Body of pancreas (tissue), 4 donors: ENCODE measurements at regions not wholly inside any gene's neighbourhood (a gene's known extent, or its start where the extent isn't known, plus 50 kb on each side); places are given as distances from the start of the nearest gene placed in this dataset.
"Not testable (repeated sequence)": the region's sequence is repeated elsewhere in the genome, so short reads cannot be mapped to it uniquely, and the experiment has no call there.

Source experiments
- ATAC-seq: fragments of 150-250 bp; one replicate; pipeline ENCODE4 v1.9.1; 2016
- DNase-seq, 4 donors: peaks; one replicate each; pipeline ENCODE4 v3.0.0-alpha.2; 2019
- H3K27ac ChIP-seq, 4 donors: fragments of 200-600 bp; sonication (generic); 1 replicate in 3 of 4; 2 replicates in 1 of 4; pipeline versions ENCODE4 v1.5.1 to v1.6.1; 2016 to 2019; ENCODE audit warnings: mild to moderate bottlenecking in 1 of 4, mixed read lengths in 1 of 4, moderate library complexity in 1 of 4
- H3K27me3 ChIP-seq, 2 donors: fragments of 200-600 bp; sonication (generic); one replicate each; pipeline ENCODE4 v1.6.0; 2016; ENCODE audit warnings: mild to moderate bottlenecking in 1 of 2
- H3K36me3 ChIP-seq, 2 donors: fragments of 200-600 bp; sonication (generic); replicated peaks in 1 of 2; 2 replicates each; pipeline ENCODE4 v1.5.1; 2016; ENCODE audit warnings: low read depth in 2 of 2; ENCODE audit not compliant: insufficient read depth in 1 of 2
- H3K4me1 ChIP-seq: fragments of 200-600 bp; sonication (generic); one replicate; pipeline ENCODE4 v1.6.0; 2016
- H3K4me3 ChIP-seq, 2 donors: fragments of 200-600 bp; sonication (generic); 1 replicate in 1 of 2; 2 replicates in 1 of 2; pipeline ENCODE4 v1.5.1; 2016 to 2019
- H3K9me3 ChIP-seq, 3 donors: fragments of 200-600 bp; sonication (generic); 1 replicate in 2 of 3; 2 replicates in 1 of 3; pipeline ENCODE4 v1.5.1; 2016
- CTCF ChIP-seq, 7 experiments: fragments of 450-650 bp in 4 of 7; fragments of 200-600 bp in 3 of 7; sonication (generic) in 3 of 7; IDR thresholded peaks; one replicate each; pipeline ENCODE4 v1.5.1; 2016 to 2019; ENCODE audit warnings: antibody characterized with exemption in 7 of 7
- POLR2A ChIP-seq, 3 donors: fragments of 450-650 bp; IDR thresholded peaks; one replicate each; pipeline ENCODE4 v1.6.1; 2016; ENCODE audit warnings: antibody characterized with exemption in 3 of 3, mild to moderate bottlenecking in 2 of 3
- WGBS, 2 donors: methylation state at CpG; one replicate each; pipeline ENCODE4 v1.1.5; 2017; 5-methylcytosine and 5-hydroxymethylcytosine counted together
- intact Hi-C: fragments of 100-400 bp; cut with DNase I; formaldehyde crosslinking; loops from one replicate; pipeline ENCODE4 v1.15.1; 2023

- Histone ChIP-seq H3K36me3 (no peaks in the 10 kb centered on the region), H3K4me3 (no peak overlapping the region), H3K4me1 (no peaks in the 10 kb centered on the region), H3K27me3 (no peaks in the 10 kb centered on the region), H3K9me3 (no peaks in the 10 kb centered on the region), H3K27ac (no peak overlapping the region)
- intact Hi-C loops, result no loop called here
- ATAC-seq (no peak), DNase-seq (no peak)
- TF ChIP-seq POLR2A (IDR thresholded peaks at IDR 0.05) (no peak), CTCF (IDR thresholded peaks at IDR 0.05) (no peak)
- WGBS, 2 donors, result 78 to 92% methylated on average over 4 of the region's 4 CpGs
Measured at GRCh38 chr10:37490266-37490665, 364.9 kb downstream of the ANKRD30A start.

GRCh38 chr10:37489658-37490003 is 364.2 kb downstream of the ANKRD30A start:
- Histone ChIP-seq H3K27me3 (no peaks in the 10 kb centered on the region), H3K9me3 (no peaks in the 10 kb centered on the region), H3K4me3 (no peak overlapping the region), H3K4me1 (no peaks in the 10 kb centered on the region), H3K27ac (no peak overlapping the region), H3K36me3 (no peaks in the 10 kb centered on the region)
- ATAC-seq (no peak), DNase-seq (no peak)
- intact Hi-C loops, result no loop called here
- WGBS, 2 donors, result 50 to 68% methylated on average over 1 of the region's 1 CpG
- TF ChIP-seq POLR2A (IDR thresholded peaks at IDR 0.05) (no peak), CTCF (IDR thresholded peaks at IDR 0.05) (no peak)

GRCh38 chr10:37488792-37489657 is 363.6 kb downstream of the ANKRD30A start:
- intact Hi-C loops, result no loop called here
- no peaks in the 10 kb centered on the region for H3K4me1 ChIP-seq
- no peak for DNase-seq
- H3K4me3 ChIP-seq, result no peak overlapping the region
- WGBS, 2 donors, result 54 to 68% methylated on average over 10 of the region's 10 CpGs
- H3K27ac ChIP-seq, result no peak overlapping the region
- ATAC-seq, result no peak
- H3K27me3 ChIP-seq, result no peaks in the 10 kb centered on the region
- TF ChIP-seq CTCF (IDR thresholded peaks at IDR 0.05), result no peak
- no peak for TF ChIP-seq POLR2A (IDR thresholded peaks at IDR 0.05)
- no peaks in the 10 kb centered on the region for H3K9me3 ChIP-seq
- H3K36me3 ChIP-seq, result no peaks in the 10 kb centered on the region

- ATAC-seq, H3K27me3 ChIP-seq, H3K36me3 ChIP-seq, H3K9me3 ChIP-seq, H3K27ac ChIP-seq, H3K4me1 ChIP-seq, DNase-seq, intact Hi-C loops, H3K4me3 ChIP-seq: not testable (repeated sequence)
- WGBS, 2 donors, result 74 to 83% methylated on average over 5 of the region's 5 CpGs
Measured at GRCh38 chr10:37480596-37480995, 355.2 kb downstream of the ANKRD30A start.

- Histone ChIP-seq H3K9me3 (no peaks in the 10 kb centered on the region), H3K4me3 (no peak overlapping the region), H3K27me3 (no peaks in the 10 kb centered on the region), H3K4me1 (no peaks in the 10 kb centered on the region), H3K27ac (no peak overlapping the region), H3K36me3 (no peaks in the 10 kb centered on the region)
- 75 to 80% methylated on average over 7 of the region's 7 CpGs for WGBS, 2 donors
- ATAC-seq (no peak), DNase-seq (no peak)
- TF ChIP-seq CTCF (IDR thresholded peaks at IDR 0.05) (no peak), POLR2A (IDR thresholded peaks at IDR 0.05) (no peak)
- intact Hi-C loops, result no loop called here
Measured at GRCh38 chr10:37479469-37479868, 354.1 kb downstream of the ANKRD30A start.
